Astrocyte (in vitro differentiated cells and primary cell): ENCODE measurements at regions not wholly inside any gene's neighbourhood (a gene's known extent, or its start where the extent isn't known, plus 50 kb on each side); places are given as distances from the start of the nearest gene placed in this dataset.

Experiments used
- EZH2 ChIP-seq: IDR thresholded peaks from 2 replicates; pipeline ENCODE4 v1.6.1; 2012; ENCODE audit warnings: mild to moderate bottlenecking, low read length, inconsistent platforms; ENCODE audit not compliant: insufficient read depth
- TF ChIP-seq, protein P1 (sequence below): IDR thresholded peaks from 2 replicates; pipeline ENCODE4 v1.5.1; 2011; ENCODE audit warnings: low read depth, mild to moderate bottlenecking, inconsistent platforms, low read length, moderate library complexity; ENCODE audit not compliant: insufficient read depth

DNA sequence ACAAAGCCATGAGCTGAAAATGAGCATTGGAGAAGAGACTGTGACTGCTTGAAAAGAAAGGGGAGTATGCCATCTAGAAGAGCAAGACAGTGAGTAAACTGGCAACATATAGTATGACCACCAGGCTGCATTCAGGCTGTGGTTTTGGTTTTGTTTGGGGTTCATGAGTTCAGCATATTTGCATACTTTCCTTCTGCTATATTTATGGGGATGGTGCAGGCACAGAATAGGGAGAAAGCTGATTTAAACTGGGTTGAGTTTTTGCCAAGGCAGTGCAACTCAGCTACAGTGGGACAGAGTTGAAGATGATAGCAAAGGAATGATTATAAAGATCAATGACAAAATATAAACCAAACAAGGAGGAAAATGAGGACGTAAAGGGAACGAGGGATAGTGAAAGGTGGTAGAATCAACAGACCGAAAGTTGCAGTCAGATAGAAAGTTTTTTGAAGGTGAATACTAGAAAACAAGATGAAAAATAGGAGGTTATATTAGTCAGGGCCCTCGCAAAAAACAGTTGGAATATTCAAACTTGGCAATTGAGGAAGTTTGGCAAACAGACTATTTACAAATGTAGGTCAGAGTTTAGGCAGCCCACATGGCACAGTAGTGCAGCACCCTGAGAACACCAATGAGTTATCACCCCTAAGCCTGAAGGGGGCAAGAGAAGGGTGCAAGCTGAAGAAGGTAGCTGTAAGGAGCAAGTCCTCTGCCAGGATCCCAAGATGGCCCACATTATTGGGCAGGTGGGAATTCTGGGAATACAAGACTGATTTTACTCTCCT, 114.8 kb upstream of the MAP9 start:
- TF ChIP-seq EZH2: no peak
- TF ChIP-seq, protein P1, sequence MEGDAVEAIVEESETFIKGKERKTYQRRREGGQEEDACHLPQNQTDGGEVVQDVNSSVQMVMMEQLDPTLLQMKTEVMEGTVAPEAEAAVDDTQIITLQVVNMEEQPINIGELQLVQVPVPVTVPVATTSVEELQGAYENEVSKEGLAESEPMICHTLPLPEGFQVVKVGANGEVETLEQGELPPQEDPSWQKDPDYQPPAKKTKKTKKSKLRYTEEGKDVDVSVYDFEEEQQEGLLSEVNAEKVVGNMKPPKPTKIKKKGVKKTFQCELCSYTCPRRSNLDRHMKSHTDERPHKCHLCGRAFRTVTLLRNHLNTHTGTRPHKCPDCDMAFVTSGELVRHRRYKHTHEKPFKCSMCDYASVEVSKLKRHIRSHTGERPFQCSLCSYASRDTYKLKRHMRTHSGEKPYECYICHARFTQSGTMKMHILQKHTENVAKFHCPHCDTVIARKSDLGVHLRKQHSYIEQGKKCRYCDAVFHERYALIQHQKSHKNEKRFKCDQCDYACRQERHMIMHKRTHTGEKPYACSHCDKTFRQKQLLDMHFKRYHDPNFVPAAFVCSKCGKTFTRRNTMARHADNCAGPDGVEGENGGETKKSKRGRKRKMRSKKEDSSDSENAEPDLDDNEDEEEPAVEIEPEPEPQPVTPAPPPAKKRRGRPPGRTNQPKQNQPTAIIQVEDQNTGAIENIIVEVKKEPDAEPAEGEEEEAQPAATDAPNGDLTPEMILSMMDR: no peak
